GM12878 (cell line): ENCODE measurements at regions not wholly inside any gene's neighbourhood (a gene's known extent, or its start where the extent isn't known, plus 50 kb on each side); places are given as distances from the start of the nearest gene placed in this dataset.

ENCODE experiments used
- ATAC-seq: fragments of 200-7000 bp; cut with Tn5 transposase; 3 replicates; pipeline ENCODE4 v1.9.1; 2020; ENCODE audit warnings: mild to moderate bottlenecking, moderate library complexity
- BruUV-seq: library from RNA; stranded (reverse); fragments of 400-500 nt; replicated peaks from 2 replicates; lab custom pipeline; 2021; lab: Mats Ljungman, UMichigan
- CTCF ChIA-PET: fragments of 300-600 bp; sonication (Branson Sonifier 250); formaldehyde crosslinking; extraction: SDS; loops from one replicate; lab custom pipeline; 2021; ENCODE audit warnings: inconsistent platforms; lab: Yijun Ruan, JAX
- POLR2A ChIA-PET: fragments of 350-600 bp; formaldehyde crosslinking; extraction: SDS; loops from one replicate; lab custom pipeline; 2021; ENCODE audit warnings: inconsistent platforms; lab: Charles Lee
- RAD21 ChIA-PET: fragments of 300-600 bp; sonication (Branson Sonifier 250); formaldehyde crosslinking; loops from one replicate; lab custom pipeline; 2023; ENCODE audit warnings: antibody characterized with exemption; ENCODE audit not compliant: unreplicated experiment; lab: Charles Lee
- SMC1A ChIA-PET: fragments of 300-600 bp; sonication (Branson Sonifier 250); formaldehyde crosslinking; loops from one replicate; lab custom pipeline; 2023; ENCODE audit not compliant: unreplicated experiment, uncharacterized antibody; lab: Charles Lee
- DNase-seq: peaks from one replicate; pipeline ENCODE4 v3.0.0-alpha.2; 2011; ENCODE audit warnings: low read depth, low spot score
- FAIRE-seq: peaks from 3 replicates; lab custom pipeline; 2011; peaks lifted over from hg19 to GRCh38; lab: Jason Lieb, UNC
- H2AFZ ChIP-seq: 2 replicates; pipeline ENCODE4 v1.6.0; 2011; ENCODE audit warnings: low read depth, low read length, control low read depth; ENCODE audit not compliant: control insufficient read depth
- H3K27ac ChIP-seq: 2 replicates; pipeline ENCODE4 v1.5.1; 2011; ENCODE audit warnings: control low read depth; ENCODE audit not compliant: control insufficient read depth, insufficient read depth
- H3K27me3 ChIP-seq, 2 experiments: replicated peaks in 1 of 2; 2 replicates each; pipeline versions ENCODE4 v1.6.0 to v1.6.1; 2011; ENCODE audit warnings: low read length in 1 of 2; ENCODE audit not compliant: control insufficient read depth in 2 of 2, insufficient read depth in 2 of 2
- H3K36me3 ChIP-seq, 2 experiments: 2 replicates each; pipeline ENCODE4 v1.5.1; 2011; ENCODE audit warnings: low read length in 1 of 2; ENCODE audit not compliant: control insufficient read depth in 2 of 2, insufficient read depth in 2 of 2
- H3K4me1 ChIP-seq: 2 replicates; pipeline ENCODE4 v1.6.1; 2011; ENCODE audit warnings: mild to moderate bottlenecking, low read length, moderate library complexity, mixed read lengths; ENCODE audit not compliant: control insufficient read depth, insufficient read depth
- H3K4me2 ChIP-seq: 2 replicates; pipeline ENCODE4 v1.6.0; 2011; ENCODE audit warnings: control low read depth; ENCODE audit not compliant: control insufficient read depth, insufficient read depth
- H3K4me3 ChIP-seq: fragments of 200-600 bp; sonication (generic); 2 replicates; pipeline ENCODE4 v1.5.1; 2016
- H3K79me2 ChIP-seq: 2 replicates; pipeline ENCODE4 v1.6.0; 2011; ENCODE audit warnings: low read length; ENCODE audit not compliant: control insufficient read depth, insufficient read depth
- H3K9ac ChIP-seq: 2 replicates; pipeline ENCODE4 v1.8.0; 2011; ENCODE audit warnings: low read length, control low read depth, mixed read lengths; ENCODE audit not compliant: control insufficient read depth, insufficient read depth
- H3K9me3 ChIP-seq: replicated peaks from 3 replicates; pipeline ENCODE4 v1.5.1; 2011; ENCODE audit warnings: mild to moderate bottlenecking, low read length; ENCODE audit not compliant: control insufficient read depth, insufficient read depth
- H4K20me1 ChIP-seq: 2 replicates; pipeline ENCODE4 v1.6.0; 2011; ENCODE audit not compliant: control insufficient read depth, insufficient read depth
- ASH2L ChIP-seq: fragments of 300-600, 200-600 bp; sonication (generic); IDR thresholded peaks from 2 replicates; pipeline ENCODE4 v1.6.1; 2017; ENCODE audit warnings: low read depth, mild to moderate bottlenecking, borderline replicate concordance
- CREM ChIP-seq: IDR thresholded peaks from 2 replicates; pipeline ENCODE4 v1.6.1; 2014; ENCODE audit warnings: antibody characterized with exemption, low read depth
- ETV6 ChIP-seq, 2 experiments: fragments of 450-650 bp in 1 of 2; IDR thresholded peaks in 1 of 2; conservative IDR thresholded peaks in 1 of 2; 2 replicates each; pipeline ENCODE4 v1.6.1; 2014; ENCODE audit warnings: antibody characterized with exemption in 1 of 2, borderline replicate concordance in 1 of 2, low read depth in 1 of 2, mild to moderate bottlenecking in 1 of 2, moderate library complexity in 1 of 2
- FOS ChIP-seq: IDR thresholded peaks from 3 replicates; pipeline ENCODE4 v1.6.1; 2011; ENCODE audit warnings: borderline replicate concordance; ENCODE audit not compliant: insufficient read length; ENCODE audit errors: extremely low read depth
- IKZF2 ChIP-seq, 2 experiments: fragments of 450-650 bp; IDR thresholded peaks; 2 replicates each; pipeline ENCODE4 v1.6.1; 2017; ENCODE audit warnings: mild to moderate bottlenecking in 2 of 2, moderate library complexity in 2 of 2
- JUNB ChIP-seq: IDR thresholded peaks from 2 replicates; pipeline ENCODE4 v1.6.1; 2016; ENCODE audit warnings: antibody characterized with exemption, mild to moderate bottlenecking
- PAX5 ChIP-seq: IDR thresholded peaks from 2 replicates; pipeline ENCODE4 v1.6.1; 2011; ENCODE audit warnings: low read depth, low read length, borderline replicate concordance
- PRDM15 ChIP-seq: fragments of 450-650 bp; formaldehyde crosslinking; IDR thresholded peaks from 2 replicates; pipeline ENCODE4 v1.4.0; 2020; ENCODE audit warnings: mild to moderate bottlenecking, moderate library complexity
- RAD51 ChIP-seq: fragments of 450-650 bp; IDR thresholded peaks from 2 replicates; pipeline ENCODE4 v1.6.1; 2016; ENCODE audit warnings: moderate library complexity, mild to moderate bottlenecking, inconsistent platforms
- RB1 ChIP-seq: fragments of 450-650 bp; formaldehyde crosslinking; IDR thresholded peaks from 2 replicates; pipeline ENCODE4 v1.6.1; 2017; ENCODE audit warnings: mild to moderate bottlenecking, borderline replicate concordance
- SP1 ChIP-seq: IDR thresholded peaks from one replicate; pipeline ENCODE4 v1.6.1; 2011; ENCODE audit warnings: low read depth, low read length
- TAF1 ChIP-seq: IDR thresholded peaks from 2 replicates; pipeline ENCODE4 v1.6.1; 2011; ENCODE audit warnings: mild to moderate bottlenecking, low read depth, low read length, borderline replicate concordance
- USF1 ChIP-seq: IDR thresholded peaks from 2 replicates; pipeline ENCODE4 v1.6.1; 2011; ENCODE audit warnings: borderline replicate concordance, low read depth, mild to moderate bottlenecking, moderate library complexity, mixed read lengths, low read length; ENCODE audit not compliant: insufficient read depth; ENCODE audit errors: extremely low read length
- WGBS: methylation state at CpG from one replicate; pipeline ENCODE4 v1.1.6; 2016; ENCODE audit warnings: low lambda C conversion rate; ENCODE audit not compliant: insufficient replicate concordance, insufficient coverage; ENCODE audit errors: missing lambda C conversion rate; 5-methylcytosine and 5-hydroxymethylcytosine counted together
- in situ Hi-C: fragments of 300-500 bp; cut with MboI; formaldehyde crosslinking; loops from 9 replicates; pipeline ENCODE4 v1.14.3; 2018; ENCODE audit warnings: mixed read lengths
- intact Hi-C: fragments of 100-400 bp; cut with micrococcal nuclease; formaldehyde crosslinking; loops from one replicate; pipeline ENCODE4 v1.14.2; 2022; ENCODE audit not compliant: unreplicated experiment

- no peak overlapping the region; the same call in 1 of the 2 replicates for H3K27ac ChIP-seq
- in situ Hi-C loops: no loop called here
- no peaks in the 10 kb centered on the region for H3K9me3 ChIP-seq
- H3K4me3 ChIP-seq: no peak overlapping the region
- peak; percentile 23 for DNase-seq
- POLR2A ChIA-PET: interaction anchor here (1.9 kb wide), 1 partner anchor 29 kb away, joined by 5 read pairs; no protein-coding TSS in a partner anchor
- WGBS: 2% methylated on average over 2 of the region's 2 CpGs
- RAD21 ChIA-PET: interaction anchor here (2.0 kb wide), 1 partner anchor 86 kb away, joined by 4 read pairs; no protein-coding TSS in a partner anchor
- peak; percentile 95 for ATAC-seq
- no peak overlapping the region for H3K9ac ChIP-seq
- H3K27me3 ChIP-seq: no peaks in the 10 kb centered on the region
- H2AFZ ChIP-seq: no peak overlapping the region; the same call in 1 of the 2 replicates
- no peak for FAIRE-seq
- peaks cover 5% of the 10 kb centered on the region; the same call in 1 of the 2 replicates for H3K4me1 ChIP-seq
- SMC1A ChIA-PET: interaction anchor here (2.1 kb wide), 1 partner anchor 22 kb away, joined by 5 read pairs; no protein-coding TSS in a partner anchor
- no peaks in the 10 kb centered on the region for H4K20me1 ChIP-seq
- no peaks in the 10 kb centered on the region for H3K36me3 ChIP-seq
- no peak for TF ChIP-seq ETV6 (conservative IDR thresholded peaks at IDR 0.05 in 1 of 2, IDR thresholded peaks at IDR 0.05 in 1 of 2; ENCODE audit: borderline replicate concordance in 1 of 2, low read depth in 1 of 2)
- TF ChIP-seq PAX5: peak; percentile 89
- TF ChIP-seq, all 136 proteins: peak for 1
- no TSS peak for BruUV-seq
- intact Hi-C loops: no loop called here
- CTCF ChIA-PET: no interaction called here
- Histone ChIP-seq H3K4me2 (no peak overlapping the region), H3K79me2 (no peaks in the 10 kb centered on the region)
These were observed 1292.0 kb downstream of the XPNPEP1 start for GRCh38 chr10:108631332-108631731.

- ChIA-PET RAD21 (interaction anchor here (0.6 to 1.7 kb wide), 2 partner anchors 26 to 36 kb away, joined by 3 read pairs; no protein-coding TSS in a partner anchor), SMC1A (interaction anchor here (1.0 kb wide), 1 partner anchor 85 kb away, joined by 6 read pairs; no protein-coding TSS in a partner anchor), POLR2A (no interaction called here), CTCF (interaction anchor here (0.6 to 1.0 kb wide), 2 partner anchors 27 to 31 kb away, joined by 3 read pairs; no protein-coding TSS in a partner anchor)
- no peaks in the 10 kb centered on the region for H3K27me3 ChIP-seq
- FAIRE-seq (no peak), DNase-seq (no peak), ATAC-seq (no peak)
- intact Hi-C loops: no loop called here
- in situ Hi-C loops: no loop called here
- no peak overlapping the region for H3K9ac ChIP-seq
- no peak overlapping the region for H3K4me2 ChIP-seq
- H2AFZ ChIP-seq: no peak overlapping the region
- no TSS peak for BruUV-seq
- WGBS: 14% methylated on average over 3 of the region's 3 CpGs
- H3K36me3 ChIP-seq: no peaks in the 10 kb centered on the region
- peaks cover 5% of the 10 kb centered on the region; the same call in 1 of the 2 replicates for H3K4me1 ChIP-seq
- no peaks in the 10 kb centered on the region for H4K20me1 ChIP-seq
- no peak overlapping the region for H3K4me3 ChIP-seq
- H3K27ac ChIP-seq: no peak overlapping the region
- H3K9me3 ChIP-seq: no peaks in the 10 kb centered on the region
- H3K79me2 ChIP-seq: no peaks in the 10 kb centered on the region
- TF ChIP-seq RAD51 (no peak), FOS (no peak), RB1 (no peak), PRDM15 (CRISPR knock-in tag) (no peak), JUNB (no peak), CREM (no peak), ASH2L (no peak), IKZF2 (IDR thresholded peaks at IDR 0.05) (no peak), USF1 (no peak), TAF1 (no peak), SP1 (no peak)
These were observed 1293.5 kb downstream of the XPNPEP1 start for GRCh38 chr10:108629834-108630233.
